Right lobe of liver (tissue), 6 donors: ENCODE measurements at regions not wholly inside any gene's neighbourhood (a gene's known extent, or its start where the extent isn't known, plus 50 kb on each side); places are given as distances from the start of the nearest gene placed in this dataset.
"Not testable (repeated sequence)": the region's sequence is repeated elsewhere in the genome, so short reads cannot be mapped to it uniquely, and the experiment has no call there.

Experiments
- ATAC-seq, 4 donors: fragments of 200-7000 bp; cut with Tn5 transposase; one replicate each; pipeline ENCODE4 v1.9.1; 2020; ENCODE audit warnings: mild to moderate bottlenecking in 4 of 4, moderate library complexity in 4 of 4
- DNase-seq, 3 donors: peaks; one replicate each; pipeline ENCODE4 v3.0.0-alpha.2; 2020
- H3K27ac ChIP-seq, 3 donors: fragments of 200-600 bp; one replicate each; pipeline ENCODE4 v1.8.0; 2022
- H3K27me3 ChIP-seq, 2 donors: fragments of 200-600 bp; one replicate each; pipeline ENCODE4 v1.8.0; 2022
- H3K36me3 ChIP-seq, 4 donors: fragments of 200-600 bp; sonication (generic) in 1 of 4; one replicate each; pipeline versions ENCODE4 v1.5.1 to v1.8.0; 2017 to 2022; ENCODE audit warnings: control low read depth in 1 of 4
- H3K4me1 ChIP-seq, 4 donors: fragments of 200-600 bp; sonication (generic) in 1 of 4; one replicate each; pipeline versions ENCODE4 v1.5.1 to v1.8.0; 2017 to 2022; ENCODE audit warnings: control low read depth in 1 of 4
- H3K4me3 ChIP-seq, 3 donors: fragments of 200-600 bp; one replicate each; pipeline ENCODE4 v1.8.0; 2022
- H3K9me3 ChIP-seq, 4 donors: fragments of 200-600 bp; sonication (generic) in 1 of 4; one replicate each; pipeline versions ENCODE4 v1.5.1 to v1.8.0; 2017 to 2022; ENCODE audit warnings: control low read depth in 1 of 4
- CTCF ChIP-seq, 4 donors: fragments of 200-600 bp in 3 of 4; fragments of 450-650 bp in 1 of 4; IDR thresholded peaks; one replicate each; pipeline versions ENCODE4 v1.5.1 to v1.8.0; 2016 to 2022; ENCODE audit warnings: antibody characterized with exemption in 4 of 4, mild to moderate bottlenecking in 2 of 4
- POLR2A ChIP-seq: fragments of 450-650 bp; IDR thresholded peaks from one replicate; pipeline ENCODE4 v1.6.1; 2017; ENCODE audit warnings: antibody characterized with exemption, mild to moderate bottlenecking
- WGBS: methylation state at CpG from one replicate; pipeline ENCODE4 v1.1.6; 2018; ENCODE audit warnings: low coverage, low lambda C conversion rate; ENCODE audit not compliant: insufficient coverage; ENCODE audit errors: missing lambda C conversion rate; 5-methylcytosine and 5-hydroxymethylcytosine counted together
- intact Hi-C, 2 donors: fragments of 100-400 bp; cut with DNase I; formaldehyde crosslinking; loops; one replicate each; pipeline versions ENCODE4 v1.11.2 to v1.14.1; 2022
- donor health status: DM: no; HTN: yes; CAD: no.
- donor health status: DM: no; HTN: no; CAD: no.
- donor health status: DM: no; HTN: no; CAD: no.
- donor health status: DM: no; HTN: yes; CAD: no.
- donor health status: DM: no; HTN: yes; CAD: no.

- TF ChIP-seq CTCF (IDR thresholded peaks at IDR 0.05) (no peak), POLR2A (no peak)
- H3K4me1 ChIP-seq = no peaks in the 10 kb centered on the region
- H3K27me3 ChIP-seq = peaks cover 0 to 3% of the 10 kb centered on the region in 2 donors
- H3K36me3 ChIP-seq = no peaks in the 10 kb centered on the region
- ATAC-seq (no peak), DNase-seq (no peak)
- H3K9me3 ChIP-seq = no peaks in the 10 kb centered on the region
- intact Hi-C loops = no loop called here
- no peak overlapping the region for H3K27ac ChIP-seq
- WGBS = 7% methylated on average over 3 of the region's 3 CpGs
- no peak overlapping the region for H3K4me3 ChIP-seq
These were observed 125.8 kb downstream of the RRAGC start for GRCh38 chr1:38733761-38734160.

- intact Hi-C loops = no loop called here
- no peak for TF ChIP-seq CTCF (IDR thresholded peaks at IDR 0.05)
- WGBS = 63% methylated on average over 6 of the region's 6 CpGs
- no peak overlapping the region for H3K4me3 ChIP-seq
- ATAC-seq = no peak
- H3K27ac ChIP-seq = no peak overlapping the region
- DNase-seq = no peak
- no peaks in the 10 kb centered on the region for H3K36me3 ChIP-seq
- no peaks in the 10 kb centered on the region for H3K9me3 ChIP-seq
- H3K27me3 ChIP-seq = peaks cover 0 to 4% of the 10 kb centered on the region in 2 donors
- no peaks in the 10 kb centered on the region for H3K4me1 ChIP-seq
These were observed 128.8 kb downstream of the RRAGC start for GRCh38 chr1:38730511-38731397.

- no peaks in the 10 kb centered on the region for H3K4me1 ChIP-seq
- DNase-seq = no peak
- intact Hi-C loops = no loop called here
- peaks cover 0 to 4% of the 10 kb centered on the region in 2 donors for H3K27me3 ChIP-seq
- WGBS = 18% methylated on average over 1 of the region's 1 CpG
- H3K27ac ChIP-seq = no peak overlapping the region
- ATAC-seq = no peak
- no peak overlapping the region for H3K4me3 ChIP-seq
- H3K9me3 ChIP-seq = no peaks in the 10 kb centered on the region
- no peaks in the 10 kb centered on the region for H3K36me3 ChIP-seq
- TF ChIP-seq CTCF (IDR thresholded peaks at IDR 0.05) = no peak
- TF ChIP-seq POLR2A = no peak
These were observed 131.0 kb downstream of the RRAGC start for GRCh38 chr1:38728585-38728908.

GRCh38 chr1:38727684-38728584, 131.6 kb downstream of the RRAGC start:
- Histone ChIP-seq H3K4me1 (no peaks in the 10 kb centered on the region), H3K27me3 (peaks cover 0 to 4% of the 10 kb centered on the region in 2 donors), H3K27ac (no peak overlapping the region), H3K4me3 (no peak overlapping the region), H3K36me3 (no peaks in the 10 kb centered on the region), H3K9me3 (no peaks in the 10 kb centered on the region)
- peak; percentile 59 to 83 (median 71) for ATAC-seq
- 24% methylated on average over 19 of the region's 20 CpGs for WGBS
- DNase-seq = peak in 2 of 3 donors; percentile 48 to 66
- intact Hi-C loops = no loop called here
- no peak for TF ChIP-seq POLR2A
- TF ChIP-seq CTCF (IDR thresholded peaks at IDR 0.05) = no peak

- ATAC-seq, intact Hi-C loops, H3K27me3 ChIP-seq, DNase-seq, H3K27ac ChIP-seq, H3K36me3 ChIP-seq, H3K4me3 ChIP-seq, H3K9me3 ChIP-seq, H3K4me1 ChIP-seq: not testable (repeated sequence)
- WGBS = 51% methylated on average over 8 of the region's 8 CpGs
These were observed 134.1 kb downstream of the RRAGC start for GRCh38 chr1:38725321-38725961.
